ENCODE measurements at regions not wholly inside any gene's neighbourhood (a gene's known extent, or its start where the extent isn't known, plus 50 kb on each side); places are given as distances from the start of the nearest gene placed in this dataset.
"Not testable (repeated sequence)": the region's sequence is repeated elsewhere in the genome, so short reads cannot be mapped to it uniquely, and the experiment has no call there.

GRCh38 chr1:144539191-144539960 lies 53.3 kb upstream of the PPIAL4F start:
- TF ChIP-seq CTCF, EZH2phosphoT487 (IDR thresholded peaks at IDR 0.05; ENCODE audit: low read length): not testable (repeated sequence)

All from MM.1S (cell line).